Effector memory CD4-positive, alpha-beta T cell (primary cell): ENCODE measurements at regions not wholly inside any gene's neighbourhood (a gene's known extent, or its start where the extent isn't known, plus 50 kb on each side); places are given as distances from the start of the nearest gene placed in this dataset.

Source experiments
- DNase-seq, 3 donors: peaks; one replicate each; pipeline ENCODE4 v3.0.0-alpha.2; 2020
- H3K27ac ChIP-seq: 2 replicates; pipeline ENCODE4 v1.7.0; 2013; ENCODE audit warnings: mild to moderate bottlenecking, low read length, moderate library complexity; ENCODE audit not compliant: insufficient read depth, poor library complexity, severe bottlenecking
- H3K27me3 ChIP-seq: replicated peaks from 2 replicates; pipeline ENCODE4 v1.7.0; 2013; ENCODE audit warnings: mild to moderate bottlenecking, low read length; ENCODE audit not compliant: insufficient read depth, control insufficient read depth, poor library complexity, severe bottlenecking
- H3K36me3 ChIP-seq: 2 replicates; pipeline ENCODE4 v1.7.0; 2013; ENCODE audit warnings: mild to moderate bottlenecking, low read length, moderate library complexity; ENCODE audit not compliant: control insufficient read depth, insufficient read depth
- H3K4me1 ChIP-seq: 2 replicates; pipeline ENCODE4 v1.7.0; 2013; ENCODE audit warnings: low read length, mild to moderate bottlenecking; ENCODE audit not compliant: control insufficient read depth, insufficient read depth, poor library complexity, severe bottlenecking
- H3K4me3 ChIP-seq: 2 replicates; pipeline ENCODE4 v1.7.0; 2013; ENCODE audit warnings: low read length, low read depth, mild to moderate bottlenecking; ENCODE audit not compliant: insufficient read depth, poor library complexity, severe bottlenecking
- H3K9me3 ChIP-seq: 2 replicates; pipeline ENCODE4 v1.7.0; 2013; ENCODE audit warnings: mild to moderate bottlenecking, low read length, moderate library complexity; ENCODE audit not compliant: control insufficient read depth

DNA sequence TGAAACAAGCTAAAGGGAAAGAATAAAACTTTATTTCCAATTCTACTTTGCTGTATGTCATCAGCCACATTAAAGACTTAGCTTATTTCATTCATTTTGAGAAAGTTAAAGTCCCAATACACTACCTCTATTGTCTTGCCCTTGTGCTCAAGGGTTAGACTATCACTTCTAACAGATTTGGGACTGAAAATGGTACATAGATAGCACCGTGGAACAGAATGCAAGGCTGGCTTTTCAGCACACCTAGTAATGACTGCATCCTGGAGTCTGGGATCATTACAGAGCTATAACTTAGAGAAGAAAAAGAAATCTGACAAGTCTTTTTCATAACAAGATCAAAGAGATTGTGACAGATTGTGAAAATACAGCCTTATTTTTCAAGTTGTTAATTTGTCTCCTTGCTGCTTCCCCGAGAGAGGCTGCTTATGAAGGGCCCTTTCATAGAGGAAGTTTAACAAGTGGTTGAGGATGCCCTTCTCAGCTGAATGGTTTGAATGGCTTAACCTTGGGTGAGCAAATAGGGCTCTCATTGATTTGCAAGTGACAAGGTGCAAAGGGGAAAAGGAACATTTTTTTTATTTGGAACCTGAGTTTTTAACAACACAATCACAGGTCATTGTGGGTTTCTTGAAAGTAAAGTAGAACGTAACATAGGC, 371.8 kb downstream of the EPHA4 start:
- no peaks in the 10 kb centered on the region for H3K9me3 ChIP-seq
- no peak overlapping the region for H3K27ac ChIP-seq
- no peaks in the 10 kb centered on the region for H3K36me3 ChIP-seq
- no peak overlapping the region for H3K4me3 ChIP-seq
- H3K4me1 ChIP-seq, result no peaks in the 10 kb centered on the region
- no peaks in the 10 kb centered on the region for H3K27me3 ChIP-seq
- DNase-seq, result no peak

DNA sequence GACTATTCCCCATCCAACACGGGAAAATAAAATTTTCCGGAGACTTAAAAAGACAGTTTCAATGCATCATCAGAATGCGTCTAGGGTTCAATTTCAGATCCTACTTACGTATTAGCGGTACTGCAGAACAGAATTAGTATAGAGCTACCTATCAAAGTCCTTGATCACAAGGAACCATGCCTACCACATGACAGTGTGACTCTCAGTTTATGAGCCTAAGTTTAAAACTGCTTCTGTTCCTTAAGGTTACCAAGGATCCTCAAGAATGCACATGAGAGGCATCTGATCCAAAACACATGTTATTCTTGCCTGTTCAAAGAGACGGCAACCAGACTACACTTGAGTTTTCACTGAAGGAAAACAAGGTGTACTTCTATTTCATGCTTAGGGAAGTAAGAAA, 369.7 kb downstream of the EPHA4 start:
- no peak for DNase-seq
- Histone ChIP-seq H3K36me3 (no peaks in the 10 kb centered on the region), H3K9me3 (no peaks in the 10 kb centered on the region), H3K4me3 (no peak overlapping the region), H3K27ac (no peak overlapping the region), H3K27me3 (no peaks in the 10 kb centered on the region), H3K4me1 (no peaks in the 10 kb centered on the region)

DNA sequence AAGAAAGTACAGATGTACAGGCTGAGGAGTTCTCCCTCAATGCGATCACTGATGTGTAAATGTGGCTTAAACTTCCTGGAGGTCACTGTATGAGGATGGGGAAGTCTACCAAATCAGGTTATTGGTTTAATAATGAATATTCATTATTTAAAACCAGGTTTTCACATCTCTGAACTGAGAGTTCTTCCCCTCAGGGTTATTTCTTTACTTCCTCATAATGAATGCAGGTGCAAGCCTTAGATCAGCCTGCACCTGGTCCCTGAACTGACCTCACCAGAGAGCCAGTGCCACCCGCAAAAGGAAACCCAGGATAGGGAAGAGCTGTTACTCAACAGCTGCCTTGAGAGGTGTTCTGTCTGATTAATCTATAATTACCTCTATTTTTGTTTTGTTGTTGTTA, 369.0 kb downstream of the EPHA4 start:
- no peak overlapping the region for H3K4me3 ChIP-seq
- no peaks in the 10 kb centered on the region for H3K36me3 ChIP-seq
- no peak for DNase-seq
- no peaks in the 10 kb centered on the region for H3K9me3 ChIP-seq
- H3K27ac ChIP-seq, result no peak overlapping the region
- no peaks in the 10 kb centered on the region for H3K4me1 ChIP-seq
- H3K27me3 ChIP-seq, result no peaks in the 10 kb centered on the region

DNA sequence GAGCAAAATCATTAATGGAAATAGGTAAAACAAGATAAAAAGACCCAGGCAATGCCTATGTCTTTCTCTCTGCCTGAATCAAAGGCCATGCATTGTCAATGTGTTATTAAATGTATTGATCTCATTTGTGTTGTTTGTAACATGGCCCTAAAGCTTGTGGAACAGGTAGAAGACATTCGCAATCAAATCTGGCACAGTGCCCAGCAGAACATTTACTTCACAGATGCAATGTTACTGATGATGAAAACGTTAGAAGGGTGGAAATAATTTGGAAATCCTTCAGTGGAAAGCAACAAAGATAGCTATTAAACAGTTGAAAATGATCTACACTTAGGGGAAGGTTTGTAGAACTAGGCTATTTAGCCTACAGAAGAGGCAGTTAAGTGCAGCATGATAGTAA, 368.2 kb downstream of the EPHA4 start:
- Histone ChIP-seq H3K4me3 (no peak overlapping the region), H3K4me1 (no peaks in the 10 kb centered on the region), H3K36me3 (no peaks in the 10 kb centered on the region), H3K27ac (no peak overlapping the region), H3K9me3 (no peaks in the 10 kb centered on the region), H3K27me3 (no peaks in the 10 kb centered on the region)
- DNase-seq, result no peak

DNA sequence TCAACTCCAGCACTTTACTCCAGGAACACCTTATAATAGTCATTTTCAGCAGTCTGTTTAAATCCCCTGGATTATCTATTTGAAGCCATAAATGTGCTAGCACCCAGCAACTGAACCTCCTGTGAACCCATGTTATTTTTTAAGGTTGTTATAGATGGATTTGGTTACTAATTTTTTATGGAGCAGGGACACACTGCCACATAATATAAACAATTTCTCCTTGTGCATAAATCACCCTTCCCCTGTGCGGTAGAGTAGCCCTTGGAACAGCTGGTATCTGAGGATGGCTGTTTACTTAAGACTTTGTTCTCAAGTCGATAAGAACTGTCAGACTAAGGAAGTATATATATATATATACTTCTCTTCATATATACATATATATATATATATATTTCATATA, 367.4 kb downstream of the EPHA4 start:
- DNase-seq, result no peak
- no peaks in the 10 kb centered on the region for H3K27me3 ChIP-seq
- no peaks in the 10 kb centered on the region for H3K36me3 ChIP-seq
- no peak overlapping the region for H3K27ac ChIP-seq
- no peaks in the 10 kb centered on the region for H3K9me3 ChIP-seq
- no peak overlapping the region for H3K4me3 ChIP-seq
- no peaks in the 10 kb centered on the region for H3K4me1 ChIP-seq

DNA sequence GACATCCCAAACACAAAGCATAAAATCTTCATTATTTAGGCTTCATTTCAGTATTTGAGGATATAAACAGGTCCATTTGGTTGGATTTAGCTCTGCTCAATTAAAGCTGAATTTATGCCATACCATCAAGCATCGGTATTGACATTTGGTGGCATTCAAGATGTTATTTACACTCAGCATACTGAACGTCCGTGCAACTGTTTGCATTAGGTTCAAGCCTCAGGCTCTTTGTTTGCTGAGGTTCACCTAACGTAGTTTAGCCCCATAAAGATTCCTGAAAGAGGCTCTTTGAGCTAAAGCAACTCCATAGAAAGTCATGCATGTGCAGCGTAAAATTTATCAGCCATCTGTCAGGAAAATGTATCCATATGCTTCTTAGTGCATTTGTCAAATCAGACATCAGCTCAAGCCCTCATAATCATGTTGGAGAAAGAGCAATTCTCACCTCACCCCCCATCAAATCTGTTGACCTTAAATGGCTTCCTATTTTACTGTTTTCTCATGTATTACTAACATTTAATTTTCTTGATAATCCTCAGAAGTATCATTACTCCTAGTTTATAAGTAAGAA, 366.9 kb downstream of the EPHA4 start:
- H3K4me1 ChIP-seq, result no peaks in the 10 kb centered on the region
- no peak overlapping the region for H3K4me3 ChIP-seq
- no peaks in the 10 kb centered on the region for H3K9me3 ChIP-seq
- no peaks in the 10 kb centered on the region for H3K27me3 ChIP-seq
- H3K27ac ChIP-seq, result no peak overlapping the region
- no peak for DNase-seq
- H3K36me3 ChIP-seq, result no peaks in the 10 kb centered on the region

DNA sequence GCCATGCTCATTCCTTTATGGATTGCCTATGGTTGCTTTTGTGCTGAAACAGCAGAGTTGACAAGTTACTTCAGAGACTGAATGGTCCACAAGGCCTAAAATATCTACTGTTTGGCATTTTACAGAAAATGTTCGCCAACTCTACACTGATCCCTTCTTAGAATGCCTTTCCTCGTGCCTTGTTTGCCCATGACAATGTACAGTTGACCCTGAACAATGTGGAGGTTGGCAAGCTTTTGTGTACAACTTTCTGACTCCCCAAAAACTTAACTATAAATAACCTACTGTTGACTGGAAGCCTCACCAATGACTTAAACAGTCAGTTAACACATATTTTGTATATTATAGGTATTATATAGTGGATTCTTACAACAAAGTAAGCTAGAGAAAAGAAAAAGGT, 361.4 kb downstream of the EPHA4 start:
- no peak overlapping the region for H3K27ac ChIP-seq
- no peaks in the 10 kb centered on the region for H3K4me1 ChIP-seq
- H3K4me3 ChIP-seq, result no peak overlapping the region
- no peaks in the 10 kb centered on the region for H3K9me3 ChIP-seq
- DNase-seq, result no peak
- H3K27me3 ChIP-seq, result no peaks in the 10 kb centered on the region
- no peaks in the 10 kb centered on the region for H3K36me3 ChIP-seq

DNA sequence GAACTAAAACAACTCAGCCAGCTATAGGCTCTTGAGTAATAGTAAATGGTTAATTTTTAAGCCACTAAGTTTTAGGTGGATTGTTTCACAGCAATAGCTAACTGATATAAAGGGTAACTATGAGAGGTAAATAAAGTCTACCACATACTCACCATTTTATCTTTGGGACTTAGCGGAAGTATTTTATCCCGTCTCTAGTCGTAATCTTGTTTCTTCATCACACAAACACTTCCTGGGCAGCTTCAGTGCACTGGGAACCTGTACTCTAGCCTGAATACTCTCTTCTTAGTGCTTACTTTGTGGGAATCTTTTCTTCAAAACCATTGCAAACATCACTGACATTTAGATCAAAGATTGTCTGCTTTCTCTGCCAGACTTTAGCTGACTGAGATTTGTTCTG, 360.5 kb downstream of the EPHA4 start:
- no peak overlapping the region for H3K27ac ChIP-seq
- H3K27me3 ChIP-seq, result no peaks in the 10 kb centered on the region
- no peaks in the 10 kb centered on the region for H3K36me3 ChIP-seq
- H3K4me3 ChIP-seq, result no peak overlapping the region
- H3K4me1 ChIP-seq, result no peaks in the 10 kb centered on the region
- H3K9me3 ChIP-seq, result no peaks in the 10 kb centered on the region
- DNase-seq, result no peak

DNA sequence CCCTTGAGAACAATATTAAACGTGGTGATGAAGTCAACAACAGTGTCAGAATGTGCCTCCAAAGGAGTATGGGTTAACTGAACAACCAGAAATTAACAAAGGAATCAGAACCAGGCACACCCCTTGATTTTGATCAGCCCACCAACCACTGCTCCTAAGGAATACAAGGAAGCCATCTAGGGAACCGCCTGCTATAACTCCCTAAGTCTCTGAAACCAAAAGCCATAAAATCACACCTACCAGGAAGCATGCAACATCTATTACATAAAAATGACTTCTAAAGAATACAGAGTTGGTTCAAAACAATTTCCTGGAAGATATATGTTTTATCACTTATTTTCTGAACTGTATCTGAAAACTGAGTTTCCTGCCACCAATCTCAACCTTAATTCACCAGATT, 360.0 kb downstream of the EPHA4 start:
- no peaks in the 10 kb centered on the region for H3K36me3 ChIP-seq
- H3K9me3 ChIP-seq, result no peaks in the 10 kb centered on the region
- no peak overlapping the region for H3K4me3 ChIP-seq
- no peak for DNase-seq
- H3K4me1 ChIP-seq, result no peaks in the 10 kb centered on the region
- H3K27ac ChIP-seq, result no peak overlapping the region
- H3K27me3 ChIP-seq, result no peaks in the 10 kb centered on the region

DNA sequence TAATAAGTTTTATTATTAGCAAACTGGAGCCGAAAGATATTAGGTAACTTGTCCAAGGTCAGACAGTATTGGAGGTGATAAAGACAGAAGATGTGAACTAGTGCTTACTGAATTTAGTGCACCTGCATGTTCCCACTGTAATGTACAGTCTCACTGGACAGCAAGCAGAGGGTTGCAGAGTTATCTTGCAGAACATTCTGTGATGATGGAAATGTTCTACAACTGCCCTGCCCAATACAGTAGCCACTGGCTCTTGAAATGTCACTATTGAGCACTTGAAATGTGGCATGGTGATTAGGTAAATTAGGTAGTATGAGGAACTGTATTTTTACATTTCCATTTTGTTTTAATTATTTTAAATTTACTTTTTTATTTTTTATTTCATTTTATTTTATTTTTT, 356.6 kb downstream of the EPHA4 start:
- no peaks in the 10 kb centered on the region for H3K27me3 ChIP-seq
- H3K9me3 ChIP-seq, result no peaks in the 10 kb centered on the region
- no peak overlapping the region for H3K4me3 ChIP-seq
- H3K27ac ChIP-seq, result no peak overlapping the region
- no peak for DNase-seq
- H3K4me1 ChIP-seq, result no peaks in the 10 kb centered on the region
- H3K36me3 ChIP-seq, result no peaks in the 10 kb centered on the region
